GM19452 (cell line): ENCODE measurements at regions not wholly inside any gene's neighbourhood (a gene's known extent, or its start where the extent isn't known, plus 50 kb on each side); places are given as distances from the start of the nearest gene placed in this dataset.
"Not testable (repeated sequence)": the region's sequence is repeated elsewhere in the genome, so short reads cannot be mapped to it uniquely, and the experiment has no call there.

Experiments used
- ATAC-seq: cut with Tn5 transposase; IDR thresholded peaks from one replicate; pipeline ENCODE4 v1.9.1; 2021; ENCODE audit not compliant: unreplicated experiment

DNA sequence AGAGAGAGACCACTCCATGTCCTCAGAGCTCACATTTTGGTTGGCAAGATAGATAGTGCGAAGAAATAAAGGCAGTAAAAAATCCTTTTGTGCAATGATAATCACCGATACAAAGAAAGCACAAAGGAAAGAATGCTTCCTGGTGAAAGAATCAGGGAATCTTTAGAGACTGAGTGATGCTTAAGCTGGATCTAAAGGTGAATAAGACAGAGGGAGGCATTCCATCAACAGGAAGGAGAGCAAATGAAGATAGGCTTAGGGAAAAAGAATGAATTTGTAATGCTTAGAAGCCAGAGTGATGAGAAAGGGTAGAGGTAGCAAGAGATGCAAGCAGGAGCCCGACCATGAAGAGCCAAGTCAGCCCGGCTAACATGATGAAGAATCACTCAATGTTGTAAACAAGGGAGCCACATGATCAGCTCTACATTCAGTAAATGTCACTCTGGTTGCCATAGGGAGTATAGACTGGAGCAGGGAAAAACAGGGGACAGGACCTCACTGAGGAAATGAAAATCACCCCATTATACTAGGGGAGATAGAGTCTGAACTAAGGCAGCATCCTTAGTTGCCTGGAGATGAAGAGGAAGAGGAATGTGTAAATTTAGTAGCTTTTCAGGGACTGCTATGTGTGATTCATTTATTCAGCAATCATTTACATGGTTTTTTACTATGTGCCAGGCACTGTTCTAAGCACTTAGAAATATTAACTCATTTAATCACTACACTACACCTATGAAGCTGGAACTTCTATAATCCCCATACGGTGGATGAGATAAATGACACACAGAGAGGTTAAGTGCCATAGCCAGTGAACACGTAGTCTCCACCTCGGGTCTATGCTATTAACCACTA, 402.6 kb upstream of the NFIA start:
- no peak for ATAC-seq

DNA sequence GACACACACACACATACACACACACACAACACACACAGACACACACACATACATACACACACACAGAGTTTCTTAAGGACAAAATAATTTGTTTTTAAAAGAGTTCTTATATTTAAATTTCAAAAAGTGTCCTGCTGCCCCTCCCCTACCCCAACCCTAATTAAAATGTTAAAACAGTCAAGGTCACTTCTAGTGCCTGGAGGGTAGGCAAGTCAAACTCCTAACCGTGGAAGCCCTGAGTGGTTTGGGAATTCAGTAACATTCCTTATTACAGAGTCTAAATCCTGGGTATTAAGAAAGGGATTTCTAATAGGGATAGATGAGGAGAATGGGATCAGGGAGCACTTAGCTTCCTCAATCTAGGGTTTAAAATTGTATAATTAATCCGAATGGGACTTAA, 403.6 kb upstream of the NFIA start:
- no peak for ATAC-seq

DNA sequence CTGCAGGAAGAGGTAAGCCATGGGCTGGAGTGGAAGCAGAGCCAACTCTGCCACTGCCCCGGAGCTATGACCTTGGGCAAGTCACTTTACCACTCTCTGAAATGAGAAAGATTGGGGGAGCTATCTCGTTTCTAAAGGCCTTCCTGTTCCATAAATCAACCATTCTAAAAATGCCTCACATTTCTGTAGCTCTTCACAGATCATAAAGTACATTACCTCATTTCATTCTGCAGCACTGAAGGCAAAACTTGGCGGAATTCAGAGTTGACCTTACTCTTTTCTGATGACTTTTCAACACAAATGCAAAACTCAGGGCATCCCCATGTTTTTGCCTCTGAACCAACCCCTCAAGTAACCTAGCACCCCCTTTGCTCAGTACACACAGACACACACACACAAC, 404.0 kb upstream of the NFIA start:
- no peak for ATAC-seq

DNA sequence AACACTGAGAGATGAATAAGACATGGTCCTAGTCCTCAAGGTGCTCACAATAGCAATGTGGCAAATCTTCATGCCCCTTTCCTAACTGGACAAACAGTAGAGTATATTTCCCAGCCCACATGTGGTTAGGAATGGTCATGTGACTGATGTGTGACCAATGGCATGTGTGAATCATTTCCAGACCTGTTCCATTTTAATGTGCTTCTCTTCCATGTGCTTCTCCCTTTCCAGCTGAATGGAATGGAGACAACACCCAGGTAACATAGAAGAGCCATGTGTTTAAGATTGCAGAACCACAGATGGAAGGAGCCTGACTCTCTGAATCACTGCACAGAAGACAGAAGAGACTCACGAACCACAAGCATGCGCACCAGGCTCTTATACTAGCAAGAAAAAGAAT, 409.9 kb upstream of the NFIA start:
- no peak for ATAC-seq

DNA sequence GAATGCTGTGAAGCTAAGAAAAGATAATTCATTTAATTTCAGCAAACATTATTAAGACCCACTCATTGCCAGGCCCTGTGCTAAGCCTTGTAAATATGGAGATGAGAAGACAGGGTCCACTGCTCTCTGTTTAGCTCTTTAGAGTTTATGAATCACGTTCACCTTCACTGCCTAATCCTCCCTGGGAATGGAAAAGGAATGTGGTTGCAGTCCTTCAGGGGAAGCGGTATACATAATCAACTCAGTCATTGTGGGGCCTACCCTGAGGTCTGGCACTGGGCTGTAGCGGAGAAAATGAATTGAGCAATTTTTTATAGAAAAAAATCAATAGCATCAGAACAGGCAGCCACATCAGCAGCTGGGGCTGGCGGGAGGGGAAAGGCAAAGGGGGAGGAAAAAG, 412.1 kb upstream of the NFIA start:
- ATAC-seq: no peak

DNA sequence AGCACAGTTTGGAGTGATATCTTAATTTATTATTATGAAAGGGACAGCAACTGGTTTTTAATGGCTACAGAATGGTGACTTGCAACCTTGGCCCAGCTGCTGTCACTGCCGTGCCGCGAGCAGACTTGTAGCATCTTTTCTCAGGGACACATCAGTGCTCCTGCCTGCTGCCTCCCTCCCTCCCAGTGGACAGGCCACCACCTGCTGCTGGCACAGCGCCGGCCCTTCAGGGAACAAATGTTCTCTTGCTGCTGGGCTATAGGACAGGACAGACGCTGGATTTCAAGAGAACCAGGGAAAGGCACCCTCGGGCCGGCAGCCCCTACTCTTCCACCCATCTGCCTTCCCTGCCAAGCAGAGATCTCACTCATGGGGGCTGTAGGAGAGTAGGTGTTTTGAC, 413.8 kb upstream of the NFIA start:
- no peak for ATAC-seq

DNA sequence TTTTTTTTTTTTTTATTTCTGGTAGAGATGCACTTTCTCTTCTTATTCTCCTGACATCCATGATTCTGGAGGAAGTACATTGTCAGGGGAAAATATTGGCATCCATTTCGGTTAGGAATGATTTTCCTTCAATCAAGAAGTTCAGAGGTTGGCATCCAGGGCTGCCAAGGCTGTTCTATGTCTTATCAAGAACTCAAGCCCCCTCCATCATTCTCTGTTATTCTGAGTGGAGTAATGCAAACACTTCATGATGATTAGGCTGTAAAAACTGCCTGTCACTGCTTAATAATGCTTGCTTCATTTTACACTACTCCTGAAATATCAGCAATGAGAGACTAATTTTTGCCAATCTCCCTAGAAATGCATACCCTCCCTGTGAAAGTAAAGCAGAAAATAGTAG, 417.1 kb upstream of the NFIA start:
- no peak for ATAC-seq

DNA sequence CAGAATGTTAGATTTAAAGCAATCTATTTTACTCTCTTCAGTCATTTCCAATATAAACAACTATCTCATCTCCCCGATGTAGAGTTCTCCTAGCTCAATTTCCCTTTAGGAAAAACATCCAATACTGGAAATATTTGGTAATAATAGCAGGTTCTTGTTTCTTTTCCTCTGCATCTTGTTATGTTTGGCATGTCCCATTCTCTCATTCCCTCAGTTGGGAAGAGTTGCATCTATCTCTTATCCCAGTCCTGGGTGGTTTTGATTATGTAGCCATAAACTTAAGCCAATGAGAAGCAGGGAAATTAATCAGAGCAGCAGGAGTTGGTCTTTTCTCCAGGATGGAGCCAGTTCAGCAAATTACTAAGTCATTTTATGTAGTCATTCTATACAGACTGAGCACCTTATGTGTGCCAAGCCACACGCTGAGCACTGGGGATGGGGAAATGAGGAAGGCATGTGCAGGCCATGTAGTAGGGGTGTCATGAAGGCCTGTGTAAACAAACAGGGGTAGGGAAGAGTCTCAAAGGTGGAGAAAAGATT, 418.2 kb upstream of the NFIA start:
- no peak for ATAC-seq

DNA sequence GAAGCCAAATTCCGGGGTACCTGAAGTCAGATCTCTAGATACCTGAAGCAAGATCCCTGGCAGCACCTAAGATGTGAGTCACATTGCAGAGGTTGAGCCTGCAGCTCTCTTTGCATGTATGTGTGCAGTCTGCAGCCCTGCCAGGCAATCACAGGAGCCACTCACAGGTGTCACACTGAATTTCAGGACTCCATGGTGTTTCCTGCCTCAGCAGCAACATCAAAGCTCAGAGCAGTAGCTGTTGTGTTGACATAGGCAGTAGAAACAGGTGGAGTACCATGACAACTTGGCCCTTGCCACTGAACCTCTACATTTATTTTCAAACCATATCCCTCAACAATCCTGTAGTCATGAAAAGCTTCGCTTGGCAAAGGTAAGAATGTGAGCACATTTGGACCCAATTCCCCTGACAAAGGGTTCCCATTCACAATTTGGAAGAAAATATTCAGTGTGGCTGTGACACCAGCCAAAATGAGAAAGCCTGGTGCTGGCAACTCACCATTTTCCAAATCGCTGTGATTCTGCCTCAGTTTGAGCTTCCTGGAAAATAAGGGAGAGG, 419.8 kb upstream of the NFIA start:
- ATAC-seq: no peak

DNA sequence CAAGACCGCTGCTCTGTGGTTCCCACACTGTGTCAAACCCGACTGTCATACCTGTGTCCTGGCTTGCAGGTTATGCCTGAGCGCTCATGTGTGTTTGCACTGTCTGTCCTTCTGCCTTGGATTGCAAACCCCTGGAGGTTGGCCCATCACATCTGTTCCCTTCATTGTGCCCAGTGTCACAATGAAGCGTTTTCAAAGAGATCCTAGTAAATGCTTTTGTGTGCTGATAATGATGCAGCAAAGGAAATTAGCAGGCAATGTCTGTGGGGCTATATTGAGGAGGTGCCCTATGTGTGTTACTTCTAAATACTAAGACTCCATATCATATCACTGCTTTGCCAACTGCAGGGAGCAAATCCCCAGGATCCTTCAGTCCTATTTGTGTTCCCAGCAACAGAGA, 424.4 kb upstream of the NFIA start:
- ATAC-seq: no peak

DNA sequence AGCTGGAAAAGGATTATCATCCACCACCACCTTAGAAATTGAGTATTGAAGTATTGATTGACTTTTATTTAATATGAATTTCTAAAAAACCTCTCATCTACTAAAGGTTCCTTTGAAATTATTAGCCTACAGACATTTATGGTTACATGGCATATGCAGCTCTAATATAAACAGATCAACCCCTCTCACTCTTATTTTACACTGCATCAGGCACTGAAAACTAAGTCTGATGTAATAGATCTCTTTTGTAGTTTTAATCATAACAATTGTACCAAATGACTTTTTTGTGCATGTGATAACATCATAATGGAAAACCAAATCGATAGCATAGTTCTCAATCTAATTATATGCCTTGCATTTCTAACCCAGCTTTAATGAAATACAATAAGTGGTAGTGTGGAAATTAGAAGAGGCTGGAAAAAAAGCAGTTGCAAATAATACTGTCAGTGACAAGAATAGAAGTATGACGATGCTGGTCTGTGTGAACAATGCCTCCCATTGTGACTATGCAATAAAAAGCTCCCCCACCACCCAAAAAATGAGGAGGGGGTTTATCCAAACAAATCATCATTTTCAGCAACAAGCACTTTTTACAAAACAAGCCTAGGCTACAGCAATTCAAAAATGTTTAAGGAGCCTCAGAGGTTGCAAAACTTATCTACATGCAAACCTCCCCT, 426.5 kb upstream of the NFIA start:
- no peak for ATAC-seq

DNA sequence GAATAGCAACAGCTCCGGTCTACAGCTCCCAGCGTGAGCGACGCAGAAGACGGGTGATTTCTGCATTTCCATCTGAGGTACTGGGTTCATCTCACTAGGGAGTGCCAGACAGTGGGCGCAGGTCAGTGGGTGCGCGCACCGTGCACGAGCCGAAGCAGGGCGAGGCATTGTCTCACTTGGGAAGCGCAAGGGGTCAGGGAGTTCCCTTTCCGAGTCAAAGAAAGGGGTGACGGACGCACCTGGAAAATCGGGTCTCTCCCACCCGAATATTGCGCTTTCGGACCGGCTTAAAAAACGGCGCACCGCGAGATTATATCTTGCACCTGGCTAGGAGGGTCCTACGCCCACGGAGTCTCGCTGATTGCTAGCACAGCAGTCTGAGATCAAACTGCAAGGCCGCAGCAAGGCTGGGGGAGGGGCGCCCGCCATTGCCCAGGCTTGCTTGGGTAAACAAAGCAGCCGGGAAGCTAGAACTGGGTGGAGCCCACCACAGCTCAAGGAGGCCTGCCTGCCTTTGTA, 442.3 kb upstream of the NFIA start:
- ATAC-seq: not testable (repeated sequence)

DNA sequence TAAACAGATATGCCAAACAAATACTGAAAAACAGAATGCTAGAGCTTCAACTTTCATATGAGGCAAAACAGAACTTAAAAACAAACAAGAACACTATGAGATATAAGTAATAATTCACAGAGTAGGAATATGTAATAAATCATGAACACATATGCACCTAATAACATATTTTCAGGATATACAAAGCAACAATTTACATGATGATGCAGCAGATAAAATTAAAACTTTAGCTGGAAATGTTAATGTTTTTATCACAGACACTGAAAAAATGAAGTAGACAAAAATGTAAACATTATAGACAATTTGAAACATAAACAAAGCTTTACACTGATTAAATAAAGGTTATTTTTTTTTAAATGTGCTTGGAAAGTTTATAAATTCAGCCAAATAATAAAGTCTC, 443.1 kb upstream of the NFIA start:
- no peak for ATAC-seq

DNA sequence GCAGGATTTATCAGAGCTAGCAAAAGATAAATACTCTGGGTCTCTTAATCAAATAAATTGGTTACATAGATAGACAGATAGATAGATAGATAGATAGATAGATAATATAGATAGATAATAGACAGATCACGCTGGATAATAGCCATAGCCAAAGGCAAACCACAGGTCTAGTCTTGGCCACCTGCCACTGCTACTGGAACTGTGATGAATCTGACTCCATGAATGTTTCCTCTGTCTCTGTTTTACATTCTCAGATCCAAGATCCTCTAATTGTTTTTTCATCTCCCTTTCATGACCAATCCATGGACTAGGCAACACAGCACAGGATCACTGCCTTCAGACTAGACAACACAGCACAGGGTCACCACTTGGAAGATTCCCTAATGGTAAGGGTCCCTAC, 444.7 kb upstream of the NFIA start:
- no peak for ATAC-seq

DNA sequence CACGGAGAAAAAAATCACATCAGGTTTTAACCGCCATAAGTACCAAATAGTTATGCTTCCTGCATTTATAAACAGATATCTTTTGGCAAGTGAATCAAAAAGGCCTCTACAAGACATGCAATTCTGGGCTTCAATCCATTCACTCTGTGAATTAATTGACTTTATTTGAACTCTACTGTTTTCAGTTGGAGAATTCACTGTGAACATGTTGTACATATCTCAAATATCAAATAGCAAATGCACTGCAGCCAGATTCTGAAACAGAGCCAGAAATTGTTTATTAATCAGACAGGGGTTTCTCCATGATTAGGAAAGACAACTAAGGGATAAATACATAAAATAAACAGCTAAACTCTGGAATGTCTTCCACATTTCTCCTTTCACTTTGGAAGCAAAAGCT, 445.4 kb upstream of the NFIA start:
- no peak for ATAC-seq

DNA sequence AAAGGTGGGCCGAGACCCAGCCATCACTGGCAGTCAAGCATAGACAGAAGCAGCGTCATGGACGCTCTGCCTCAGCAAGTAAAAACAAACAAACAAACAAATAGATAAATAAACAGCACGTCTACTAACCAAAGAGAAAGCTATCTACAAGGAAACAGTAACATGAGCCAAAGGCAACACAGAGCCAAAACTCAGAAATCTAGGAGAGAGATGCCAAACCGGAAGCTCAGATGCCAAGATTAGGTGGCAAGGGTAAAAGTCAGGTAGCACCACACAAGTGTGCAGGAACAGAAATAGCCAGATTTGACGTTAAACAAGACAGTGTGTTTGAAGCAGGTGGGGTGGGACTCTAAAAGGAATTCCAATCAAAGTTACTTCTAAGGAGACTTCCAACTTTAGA, 448.3 kb upstream of the NFIA start:
- no peak for ATAC-seq

DNA sequence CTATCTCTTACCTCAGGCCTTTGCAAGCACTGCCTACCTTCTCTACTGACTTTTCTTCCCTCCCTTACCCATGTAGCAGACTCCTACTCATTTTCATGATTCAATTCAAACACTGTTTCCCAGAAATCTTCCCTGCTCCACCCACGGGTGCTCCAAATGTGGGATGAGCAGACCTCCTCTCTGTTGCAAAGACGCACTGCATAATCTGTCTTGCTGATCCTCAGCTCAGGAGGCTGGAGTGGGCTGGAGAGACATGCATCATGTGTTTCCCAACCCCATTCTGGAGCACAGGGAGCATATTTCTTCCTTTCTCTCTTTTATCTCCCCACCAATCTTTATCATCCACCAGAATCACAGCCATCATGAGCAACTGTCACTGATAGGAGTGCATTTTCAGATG, 459.9 kb upstream of the NFIA start:
- no peak for ATAC-seq

DNA sequence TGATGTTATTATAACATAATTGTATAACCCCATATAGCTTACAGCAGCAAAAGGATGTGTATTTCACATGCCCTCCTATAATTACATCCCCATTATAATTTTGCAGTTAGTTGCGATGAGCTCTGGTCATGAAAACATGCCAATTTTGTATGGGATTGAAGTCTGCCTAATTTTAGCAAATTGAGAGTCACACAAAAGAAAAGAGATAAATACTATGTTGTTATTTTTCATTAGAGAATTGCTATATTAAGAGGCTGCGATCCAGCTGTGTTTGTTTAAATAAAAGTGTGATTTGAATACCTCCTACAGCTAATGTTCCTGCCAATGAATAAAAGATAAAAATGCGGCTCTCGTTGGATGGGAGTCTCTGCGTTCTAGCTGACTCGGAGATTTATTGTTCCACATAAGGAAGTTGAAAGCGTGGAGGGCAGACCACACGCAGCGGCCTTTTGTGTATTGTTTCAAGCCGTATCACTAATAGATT, 461.0 kb upstream of the NFIA start:
- no peak for ATAC-seq

DNA sequence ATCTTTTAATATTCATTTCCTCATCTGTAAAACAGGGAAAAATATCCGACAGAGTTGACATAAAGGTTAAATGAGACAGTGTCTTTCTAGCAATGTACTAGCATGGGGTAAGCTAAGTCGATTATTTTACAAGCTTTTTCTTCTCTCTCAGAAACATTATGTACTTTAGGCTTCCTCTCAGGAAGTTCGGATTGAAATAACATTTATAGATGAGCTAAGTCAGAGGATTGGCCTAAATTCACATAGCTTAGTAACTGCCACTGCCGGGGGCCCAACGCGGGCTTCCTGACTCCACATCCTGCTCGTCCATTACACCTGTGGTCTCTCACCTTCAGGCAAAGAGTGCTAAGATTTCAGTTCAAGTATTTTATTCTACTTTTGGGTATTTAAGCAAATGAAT, 462.3 kb upstream of the NFIA start:
- ATAC-seq: no peak

DNA sequence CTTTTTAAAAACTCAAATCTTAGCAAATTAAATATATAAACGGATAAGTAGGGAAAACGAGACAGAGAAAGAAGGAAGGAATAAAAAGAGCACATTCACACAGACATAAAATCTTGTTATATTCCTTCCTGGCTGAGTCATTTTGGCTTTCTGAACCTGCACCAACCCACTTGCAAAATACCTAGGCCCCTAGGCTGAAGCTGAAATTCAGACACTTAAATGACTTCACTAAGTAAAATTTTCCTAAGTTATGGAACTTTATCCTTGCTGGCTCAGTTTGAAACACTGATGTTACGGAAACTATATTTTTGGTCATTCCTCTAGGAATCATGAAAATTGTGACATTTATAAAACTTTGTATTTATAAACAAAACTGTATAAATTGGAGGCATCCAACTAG, 462.8 kb upstream of the NFIA start:
- no peak for ATAC-seq

DNA sequence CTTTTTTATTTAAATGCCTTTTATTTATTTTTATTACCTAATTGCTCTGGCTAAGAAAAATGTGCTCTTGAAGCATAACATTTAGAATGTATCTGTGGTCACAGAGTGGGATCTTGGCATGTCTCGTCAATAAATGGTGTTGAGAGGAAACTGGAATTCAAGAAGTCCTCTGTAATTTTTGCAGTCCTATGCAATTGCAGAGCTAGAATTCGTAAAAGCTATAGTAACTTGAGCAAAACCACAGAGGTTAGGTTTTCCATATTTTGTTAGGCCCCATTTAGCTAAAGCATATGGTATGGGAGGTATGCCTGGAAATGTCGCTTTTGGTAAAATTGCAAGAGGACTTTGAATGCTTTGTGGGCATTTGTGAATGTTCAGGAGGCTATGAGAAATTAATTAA, 466.7 kb upstream of the NFIA start:
- no peak for ATAC-seq

DNA sequence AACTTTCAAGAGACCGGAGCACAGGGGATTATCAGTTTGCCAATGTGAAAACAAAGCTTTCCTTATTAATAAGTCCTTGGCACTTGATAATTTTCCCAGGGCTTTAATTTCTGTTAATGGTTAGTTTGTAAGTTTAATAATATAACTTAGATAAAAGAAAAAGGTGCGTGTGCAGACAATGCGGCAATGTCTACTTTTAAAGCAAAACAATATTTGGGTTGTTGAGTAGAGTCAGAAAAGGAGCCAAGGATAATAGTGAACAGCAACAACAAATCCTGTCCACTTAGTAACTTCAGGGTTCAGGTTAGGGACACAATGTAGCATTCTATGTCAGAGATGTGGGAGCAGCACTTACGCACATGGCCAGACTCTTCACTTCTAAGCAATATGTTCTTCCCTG, 469.6 kb upstream of the NFIA start:
- ATAC-seq: no peak
